Astrocyte of the cerebellum (primary cell): ENCODE measurements at regions not wholly inside any gene's neighbourhood (a gene's known extent, or its start where the extent isn't known, plus 50 kb on each side); places are given as distances from the start of the nearest gene placed in this dataset.

Experiments used
- DNase-seq: peaks from one replicate; pipeline ENCODE4 v3.0.0-alpha.2; 2011; ENCODE audit warnings: low read depth
- H3K4me3 ChIP-seq: 2 replicates; pipeline ENCODE4 v1.5.1; 2011; ENCODE audit warnings: mild to moderate bottlenecking, low read depth, low read length, moderate library complexity
- CTCF ChIP-seq: IDR thresholded peaks from 2 replicates; pipeline ENCODE4 v1.5.1; 2012; ENCODE audit warnings: low read length, low read depth, moderate library complexity, mild to moderate bottlenecking; ENCODE audit errors: missing control alignments
- in situ Hi-C: cut with HindIII; loops from 2 replicates; pipeline ENCODE4 v1.10.0; 2017; ENCODE audit warnings: low sequenced_read_pairs

GRCh38 chr10:3852147-3852904 lies 67.3 kb upstream of the KLF6 start:
- TF ChIP-seq CTCF: no peak
- DNase-seq: peak; percentile 97
- no peak overlapping the region for H3K4me3 ChIP-seq
- in situ Hi-C loops: no loop called here

- in situ Hi-C loops: no loop called here
- DNase-seq: peak; percentile 3
- no peak for TF ChIP-seq CTCF
- no peak overlapping the region for H3K4me3 ChIP-seq
Measured at GRCh38 chr10:3850999-3851937, 66.3 kb upstream of the KLF6 start.

GRCh38 chr10:3848775-3849635 lies 64.0 kb upstream of the KLF6 start:
- H3K4me3 ChIP-seq: no peak overlapping the region
- no peak for DNase-seq
- TF ChIP-seq CTCF: no peak
- in situ Hi-C loops: no loop called here

- no peak for DNase-seq
- in situ Hi-C loops: no loop called here
- TF ChIP-seq CTCF: no peak
- H3K4me3 ChIP-seq: no peak overlapping the region
Measured at GRCh38 chr10:3848005-3848774, 63.2 kb upstream of the KLF6 start.

GRCh38 chr10:3846736-3847135 lies 61.7 kb upstream of the KLF6 start:
- H3K4me3 ChIP-seq: no peak overlapping the region
- DNase-seq: no peak
- TF ChIP-seq CTCF: no peak
- in situ Hi-C loops: no loop called here
